HG03571 (cell line): ENCODE measurements at regions not wholly inside any gene's neighbourhood (a gene's known extent, or its start where the extent isn't known, plus 50 kb on each side); places are given as distances from the start of the nearest gene placed in this dataset.

Source experiments
- ATAC-seq: cut with Tn5 transposase; IDR thresholded peaks from one replicate; pipeline ENCODE4 v1.9.1; 2021; ENCODE audit not compliant: unreplicated experiment

- no peak for ATAC-seq
Measured at GRCh38 chr10:4353964-4354363, 472.0 kb upstream of the AKR1E2 start.

- ATAC-seq = no peak
Measured at GRCh38 chr10:4353059-4353655, 472.9 kb upstream of the AKR1E2 start.

GRCh38 chr10:4352414-4352961 is 473.5 kb upstream of the AKR1E2 start:
- no peak for ATAC-seq

GRCh38 chr10:4351723-4352413 is 474.1 kb upstream of the AKR1E2 start:
- no peak for ATAC-seq

- ATAC-seq = no peak
Measured at GRCh38 chr10:4347397-4347796, 478.6 kb upstream of the AKR1E2 start.

- ATAC-seq = no peak
Measured at GRCh38 chr10:4345877-4346646, 479.9 kb upstream of the AKR1E2 start.

GRCh38 chr10:4344492-4344994 is 481.5 kb upstream of the AKR1E2 start:
- ATAC-seq = no peak

- no peak for ATAC-seq
Measured at GRCh38 chr10:4343873-4344272, 482.1 kb upstream of the AKR1E2 start.

GRCh38 chr10:4343091-4343490 is 482.9 kb upstream of the AKR1E2 start:
- no peak for ATAC-seq

- ATAC-seq = no peak
Measured at GRCh38 chr10:4338768-4339167, 487.2 kb upstream of the AKR1E2 start.

GRCh38 chr10:4337563-4337962 is 488.4 kb upstream of the AKR1E2 start:
- ATAC-seq = no peak

- ATAC-seq = no peak
Measured at GRCh38 chr10:4334871-4335270, 491.1 kb upstream of the AKR1E2 start.

- ATAC-seq = no peak
Measured at GRCh38 chr10:4334015-4334414, 492.0 kb upstream of the AKR1E2 start.

- no peak for ATAC-seq
Measured at GRCh38 chr10:4333459-4333894, 492.5 kb upstream of the AKR1E2 start.

- no peak for ATAC-seq
Measured at GRCh38 chr10:4332764-4333458, 493.1 kb upstream of the AKR1E2 start.

GRCh38 chr10:4331150-4331549 is 494.9 kb upstream of the AKR1E2 start:
- ATAC-seq = no peak

- no peak for ATAC-seq
Measured at GRCh38 chr10:4330636-4331035, 495.4 kb upstream of the AKR1E2 start.

- ATAC-seq = no peak
Measured at GRCh38 chr10:4329225-4329624, 496.8 kb upstream of the AKR1E2 start.

GRCh38 chr10:4326647-4327046 is 499.4 kb upstream of the AKR1E2 start:
- no peak for ATAC-seq

GRCh38 chr10:4319870-4320367 is 506.1 kb upstream of the AKR1E2 start:
- no peak for ATAC-seq
